Endothelial cell of umbilical vein (primary cell): ENCODE measurements at regions not wholly inside any gene's neighbourhood (a gene's known extent, or its start where the extent isn't known, plus 50 kb on each side); places are given as distances from the start of the nearest gene placed in this dataset.
"Not testable (repeated sequence)": the region's sequence is repeated elsewhere in the genome, so short reads cannot be mapped to it uniquely, and the experiment has no call there.

ENCODE experiments used
- BruUV-seq: library from RNA; stranded (reverse); fragments of 400-500 nt; replicated peaks from 2 replicates; lab custom pipeline; 2021; lab: Mats Ljungman, UMichigan
- CTCF ChIA-PET: fragments of 300-600, 350-600 bp; sonication (Branson Sonifier 250); formaldehyde crosslinking; loops from one replicate; lab custom pipeline; 2021; ENCODE audit warnings: antibody characterized with exemption, inconsistent platforms; lab: Charles Lee
- POLR2A ChIA-PET: fragments of 300-600, 350-600 bp; sonication (Branson Sonifier 250); formaldehyde crosslinking; loops from one replicate; lab custom pipeline; 2021; ENCODE audit warnings: antibody characterized with exemption, inconsistent platforms; lab: Charles Lee
- DNase-seq: peaks from one replicate; pipeline ENCODE4 v3.0.0-alpha.2; 2011; ENCODE audit warnings: low read depth, low spot score
- FAIRE-seq: peaks from 2 replicates; lab custom pipeline; 2011; peaks lifted over from hg19 to GRCh38; lab: Jason Lieb, UNC
- H2AFZ ChIP-seq: 2 replicates; pipeline ENCODE4 v1.6.0; 2012; ENCODE audit warnings: low read depth, low read length, control low read depth, inconsistent platforms
- H3K27ac ChIP-seq: 2 replicates; pipeline ENCODE4 v1.5.1; 2011; ENCODE audit warnings: low read depth, mild to moderate bottlenecking, control low read depth, low read length, moderate library complexity; ENCODE audit not compliant: insufficient read depth
- H3K27me3 ChIP-seq, 2 experiments: 2 replicates each; pipeline versions ENCODE4 v1.6.0 to v1.6.1; 2011; ENCODE audit warnings: low read length in 2 of 2, mixed read lengths in 1 of 2; ENCODE audit not compliant: control insufficient read depth in 2 of 2, insufficient read depth in 2 of 2
- H3K36me3 ChIP-seq, 2 experiments: 2 replicates in 1 of 2; 3 replicates in 1 of 2; pipeline ENCODE4 v1.5.1; 2011; ENCODE audit warnings: low read length in 2 of 2, mild to moderate bottlenecking in 1 of 2, moderate library complexity in 1 of 2; ENCODE audit not compliant: control insufficient read depth in 2 of 2, insufficient read depth in 2 of 2; ENCODE audit errors: extremely low read depth in 1 of 2
- H3K4me1 ChIP-seq: 3 replicates; pipeline ENCODE4 v1.5.1; 2011; ENCODE audit warnings: mild to moderate bottlenecking, low read length; ENCODE audit not compliant: control insufficient read depth, insufficient read depth; ENCODE audit errors: extremely low read depth
- H3K4me2 ChIP-seq: 2 replicates; pipeline ENCODE4 v1.6.1; 2011; ENCODE audit warnings: low read length, control low read depth, mixed read lengths; ENCODE audit not compliant: insufficient read depth
- H3K4me3 ChIP-seq, 3 experiments: fragments of 200-600 bp in 1 of 3; sonication (generic), shearing (Covaris generic) in 1 of 3; replicated peaks in 1 of 3; 2 replicates each; pipeline ENCODE4 v1.5.1; 2011 to 2016; ENCODE audit warnings: control low read depth in 3 of 3, low read length in 3 of 3, mild to moderate bottlenecking in 2 of 3, inconsistent platforms in 1 of 3, low read depth in 1 of 3, moderate library complexity in 1 of 3; ENCODE audit not compliant: insufficient read depth in 1 of 3
- H3K79me2 ChIP-seq: 2 replicates; pipeline ENCODE4 v1.6.0; 2012; ENCODE audit warnings: low read length, inconsistent platforms; ENCODE audit not compliant: control insufficient read depth, insufficient read depth
- H3K9ac ChIP-seq: replicated peaks from 2 replicates; pipeline ENCODE3; 2011; ENCODE audit warnings: low read length, control low read depth; ENCODE audit not compliant: insufficient read depth; ENCODE audit errors: extremely low read depth
- H3K9me1 ChIP-seq: replicated peaks from 3 replicates; pipeline ENCODE4 v1.6.0; 2011; ENCODE audit warnings: mild to moderate bottlenecking, low read length; ENCODE audit not compliant: control insufficient read depth, insufficient read depth; ENCODE audit errors: extremely low read depth
- H3K9me3 ChIP-seq: replicated peaks from 2 replicates; pipeline ENCODE4 v1.5.1; 2012; ENCODE audit warnings: low read length, inconsistent platforms; ENCODE audit not compliant: control insufficient read depth, insufficient read depth
- H4K20me1 ChIP-seq: replicated peaks from 2 replicates; pipeline ENCODE3; 2011; ENCODE audit warnings: mild to moderate bottlenecking, low read length; ENCODE audit not compliant: control insufficient read depth, insufficient read depth; ENCODE audit errors: extremely low read depth
- EZH2 ChIP-seq: IDR thresholded peaks from 2 replicates; pipeline ENCODE4 v1.6.1; 2012; ENCODE audit warnings: borderline replicate concordance, low read depth, mild to moderate bottlenecking, moderate library complexity, low read length, inconsistent platforms; ENCODE audit not compliant: severe bottlenecking
- FOS ChIP-seq: IDR thresholded peaks from 2 replicates; pipeline ENCODE4 v1.6.1; 2011; ENCODE audit warnings: mild to moderate bottlenecking, low read length, moderate library complexity, borderline replicate concordance; ENCODE audit not compliant: insufficient read depth
- GATA2 ChIP-seq: IDR thresholded peaks from 2 replicates; pipeline ENCODE4 v1.7.0; 2011; ENCODE audit warnings: low read depth, mild to moderate bottlenecking, moderate library complexity, mixed read lengths, low read length; ENCODE audit not compliant: insufficient read length, insufficient read depth
- JUN ChIP-seq: IDR thresholded peaks from 2 replicates; pipeline ENCODE4 v1.6.1; 2011; ENCODE audit warnings: borderline replicate concordance, low read depth; ENCODE audit not compliant: insufficient read length, insufficient read depth
- MAX ChIP-seq: IDR thresholded peaks from 2 replicates; pipeline ENCODE4 v1.6.1; 2011; ENCODE audit not compliant: insufficient read depth, insufficient read length
- MYC ChIP-seq: IDR thresholded peaks from one replicate; pipeline ENCODE4 v1.6.1; 2011; ENCODE audit warnings: mild to moderate bottlenecking, low read depth, low read length
- POLR2A ChIP-seq: IDR thresholded peaks from 2 replicates; pipeline ENCODE4 v1.6.1; 2012; ENCODE audit warnings: low read depth, mild to moderate bottlenecking, control low read depth, low read length
- POLR2AphosphoS5 ChIP-seq: IDR thresholded peaks from 2 replicates; pipeline ENCODE4 v1.6.1; 2012; ENCODE audit warnings: low read depth, mild to moderate bottlenecking, control low read depth, low read length, moderate library complexity; ENCODE audit not compliant: insufficient read depth
- dilution Hi-C: fragments of 300-500 bp; cut with MboI; formaldehyde crosslinking; loops from one replicate; pipeline ENCODE4 v1.15.0; 2019; ENCODE audit warnings: low sequenced_read_pairs; ENCODE audit not compliant: extremely low pct_ligation_motif_present
- intact Hi-C: fragments of 100-400 bp; cut with micrococcal nuclease; formaldehyde crosslinking; loops from one replicate; pipeline ENCODE4 v1.10.0; 2022
- TF ChIP-seq, protein P1 (sequence below), 2 donors: IDR thresholded peaks; 1 replicate in 1 of 2; 2 replicates in 1 of 2; pipeline ENCODE4 v1.5.1; 2011; ENCODE audit warnings: low read length in 2 of 2, mild to moderate bottlenecking in 2 of 2, moderate library complexity in 2 of 2, control low read depth in 1 of 2, inconsistent platforms in 1 of 2, low read depth in 1 of 2; ENCODE audit not compliant: insufficient read depth in 1 of 2; ENCODE audit errors: extremely low read depth in 1 of 2

GRCh38 chr7:126057979-126058378 is 1128.4 kb upstream of the POT1 start:
- no TSS peak for BruUV-seq

GRCh38 chr7:126056613-126057012 is 1127.0 kb upstream of the POT1 start:
- CTCF ChIA-PET, FAIRE-seq, BruUV-seq: not testable (repeated sequence)

More at GRCh38 chr7:126057979-126058378, 1128.4 kb upstream of the POT1 start:
- Histone ChIP-seq H3K36me3 (no peaks in the 10 kb centered on the region), H2AFZ (no peak overlapping the region), H3K4me2 (no peak overlapping the region), H3K27me3 (no peaks in the 10 kb centered on the region), H3K9me3 (no peaks in the 10 kb centered on the region), H3K4me1 (no peaks in the 10 kb centered on the region), H3K9ac (no peak overlapping the region), H3K9me1 (no peaks in the 10 kb centered on the region), H3K4me3 (no peak overlapping the region), H3K79me2 (no peaks in the 10 kb centered on the region), H3K27ac (no peak overlapping the region), H4K20me1 (no peaks in the 10 kb centered on the region)
- no peak for FAIRE-seq
- ChIA-PET POLR2A (no interaction called here), CTCF (no interaction called here)
- dilution Hi-C loops, result no loop called here
- TF ChIP-seq, protein P1, sequence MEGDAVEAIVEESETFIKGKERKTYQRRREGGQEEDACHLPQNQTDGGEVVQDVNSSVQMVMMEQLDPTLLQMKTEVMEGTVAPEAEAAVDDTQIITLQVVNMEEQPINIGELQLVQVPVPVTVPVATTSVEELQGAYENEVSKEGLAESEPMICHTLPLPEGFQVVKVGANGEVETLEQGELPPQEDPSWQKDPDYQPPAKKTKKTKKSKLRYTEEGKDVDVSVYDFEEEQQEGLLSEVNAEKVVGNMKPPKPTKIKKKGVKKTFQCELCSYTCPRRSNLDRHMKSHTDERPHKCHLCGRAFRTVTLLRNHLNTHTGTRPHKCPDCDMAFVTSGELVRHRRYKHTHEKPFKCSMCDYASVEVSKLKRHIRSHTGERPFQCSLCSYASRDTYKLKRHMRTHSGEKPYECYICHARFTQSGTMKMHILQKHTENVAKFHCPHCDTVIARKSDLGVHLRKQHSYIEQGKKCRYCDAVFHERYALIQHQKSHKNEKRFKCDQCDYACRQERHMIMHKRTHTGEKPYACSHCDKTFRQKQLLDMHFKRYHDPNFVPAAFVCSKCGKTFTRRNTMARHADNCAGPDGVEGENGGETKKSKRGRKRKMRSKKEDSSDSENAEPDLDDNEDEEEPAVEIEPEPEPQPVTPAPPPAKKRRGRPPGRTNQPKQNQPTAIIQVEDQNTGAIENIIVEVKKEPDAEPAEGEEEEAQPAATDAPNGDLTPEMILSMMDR (IDR thresholded peaks at IDR 0.05; ENCODE audit: extremely low read depth in 1 of 2, insufficient read depth in 1 of 2, low read depth in 1 of 2, low read length in 2 of 2), result no peak
- TF ChIP-seq EZH2 (no peak), POLR2AphosphoS5 (no peak), POLR2A (no peak), GATA2 (no peak), FOS (no peak), MAX (no peak), JUN (no peak), MYC (no peak)
- DNase-seq, result no peak
- intact Hi-C loops, result no loop called here

More at GRCh38 chr7:126056613-126057012, 1127.0 kb upstream of the POT1 start:
- DNase-seq, H3K9ac ChIP-seq, H3K4me1 ChIP-seq, POLR2A ChIA-PET, H3K36me3 ChIP-seq, H3K9me3 ChIP-seq, dilution Hi-C loops, H3K27ac ChIP-seq, H3K4me3 ChIP-seq, H2AFZ ChIP-seq, H3K27me3 ChIP-seq, H3K79me2 ChIP-seq, H3K9me1 ChIP-seq, H3K4me2 ChIP-seq, H4K20me1 ChIP-seq, intact Hi-C loops: not testable (repeated sequence)
